Activated B cell treated with CpG ODN at 0.5 μM for 24 hours (primary cell): ENCODE measurements at regions not wholly inside any gene's neighbourhood (a gene's known extent, or its start where the extent isn't known, plus 50 kb on each side); places are given as distances from the start of the nearest gene placed in this dataset.

Experiments used
- ATAC-seq: fragments of 200-7000 bp; cut with Tn5 transposase; one replicate; pipeline ENCODE4 v1.10.0; 2021; ENCODE audit warnings: low read depth, mild to moderate bottlenecking, moderate library complexity
- CTCF ChIA-PET: fragments of 350-600 bp; sonication (Branson Sonifier 250); formaldehyde crosslinking; loops from one replicate; lab custom pipeline; 2021; ENCODE audit warnings: antibody characterized with exemption; lab: Charles Lee
- POLR2A ChIA-PET: fragments of 350-600 bp; sonication (Branson Sonifier 250); formaldehyde crosslinking; loops from one replicate; lab custom pipeline; 2021; ENCODE audit warnings: antibody characterized with exemption; lab: Charles Lee
- DNase-seq: peaks from one replicate; pipeline ENCODE4 v3.0.0; 2022
- H3K27ac Mint-ChIP-seq: one replicate; pipeline ENCODE4 v1.8.0; 2020; ENCODE audit warnings: mixed read lengths
- H3K27me3 Mint-ChIP-seq: one replicate; pipeline ENCODE4 v1.8.0; 2021; ENCODE audit warnings: mixed read lengths
- H3K36me3 Mint-ChIP-seq: one replicate; pipeline ENCODE4 v1.8.0; 2021; ENCODE audit warnings: low read depth, mixed read lengths
- H3K4me1 Mint-ChIP-seq: one replicate; pipeline ENCODE4 v1.8.0; 2021; ENCODE audit warnings: mixed read lengths
- H3K4me3 Mint-ChIP-seq: one replicate; pipeline ENCODE4 v1.8.0; 2020; ENCODE audit warnings: mild to moderate bottlenecking, mixed read lengths
- H3K9me3 Mint-ChIP-seq: one replicate; pipeline ENCODE4 v1.8.0; 2020; ENCODE audit warnings: mixed read lengths
- intact Hi-C: fragments of 100-400 bp; cut with micrococcal nuclease; formaldehyde crosslinking; loops from one replicate; pipeline ENCODE4 v1.15.1; 2024
- TF ChIP-seq, protein P1 (sequence below): fragments of 200-600 bp; IDR thresholded peaks from one replicate; pipeline ENCODE4 v1.8.0; 2022; ENCODE audit warnings: antibody characterized with exemption, mild to moderate bottlenecking

DNA sequence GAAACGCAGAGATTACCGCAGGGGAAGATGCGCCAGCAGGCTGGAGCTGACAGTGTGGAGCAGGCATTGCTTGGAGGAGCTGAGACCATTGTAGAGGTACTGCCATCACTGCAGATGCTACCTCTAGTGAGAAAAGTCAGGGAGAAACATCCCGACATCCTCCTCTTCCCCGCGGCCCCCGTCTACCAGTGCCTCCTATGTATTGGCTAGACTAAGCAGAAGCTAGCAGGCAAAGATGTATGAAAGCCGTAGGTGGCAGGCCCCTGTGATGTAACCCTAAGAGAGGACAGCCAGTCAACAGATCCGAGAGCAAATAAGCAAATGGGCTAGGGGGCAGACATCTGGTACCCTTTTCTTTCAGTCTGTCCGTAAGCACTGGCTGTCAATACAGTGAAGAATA lies 115.5 kb upstream of the ACTBL2 start:
- ChIA-PET POLR2A (interaction anchor here (0.6 kb wide), 1 partner anchor 13 kb away, joined by 3 read pairs; no protein-coding TSS in a partner anchor), CTCF (no interaction called here)

GRCh38 chr5:57595523-57595991 lies 112.9 kb upstream of the ACTBL2 start:
- no peak overlapping the region for H3K27ac Mint-ChIP-seq
- TF ChIP-seq, protein P1, sequence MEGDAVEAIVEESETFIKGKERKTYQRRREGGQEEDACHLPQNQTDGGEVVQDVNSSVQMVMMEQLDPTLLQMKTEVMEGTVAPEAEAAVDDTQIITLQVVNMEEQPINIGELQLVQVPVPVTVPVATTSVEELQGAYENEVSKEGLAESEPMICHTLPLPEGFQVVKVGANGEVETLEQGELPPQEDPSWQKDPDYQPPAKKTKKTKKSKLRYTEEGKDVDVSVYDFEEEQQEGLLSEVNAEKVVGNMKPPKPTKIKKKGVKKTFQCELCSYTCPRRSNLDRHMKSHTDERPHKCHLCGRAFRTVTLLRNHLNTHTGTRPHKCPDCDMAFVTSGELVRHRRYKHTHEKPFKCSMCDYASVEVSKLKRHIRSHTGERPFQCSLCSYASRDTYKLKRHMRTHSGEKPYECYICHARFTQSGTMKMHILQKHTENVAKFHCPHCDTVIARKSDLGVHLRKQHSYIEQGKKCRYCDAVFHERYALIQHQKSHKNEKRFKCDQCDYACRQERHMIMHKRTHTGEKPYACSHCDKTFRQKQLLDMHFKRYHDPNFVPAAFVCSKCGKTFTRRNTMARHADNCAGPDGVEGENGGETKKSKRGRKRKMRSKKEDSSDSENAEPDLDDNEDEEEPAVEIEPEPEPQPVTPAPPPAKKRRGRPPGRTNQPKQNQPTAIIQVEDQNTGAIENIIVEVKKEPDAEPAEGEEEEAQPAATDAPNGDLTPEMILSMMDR = no peak
- no peaks in the 10 kb centered on the region for H3K27me3 Mint-ChIP-seq
- no peak overlapping the region for H3K4me3 Mint-ChIP-seq
- no peaks in the 10 kb centered on the region for H3K4me1 Mint-ChIP-seq
- H3K36me3 Mint-ChIP-seq = no peaks in the 10 kb centered on the region
- POLR2A ChIA-PET = no interaction called here
- H3K9me3 Mint-ChIP-seq = no peaks in the 10 kb centered on the region
- DNase-seq (no peak), ATAC-seq (no peak)
- intact Hi-C loops = no loop called here
- CTCF ChIA-PET = no interaction called here

More for the DNA sequence above, 115.5 kb upstream of the ACTBL2 start:
- no peak overlapping the region for H3K4me3 Mint-ChIP-seq
- DNase-seq (no peak), ATAC-seq (no peak)
- TF ChIP-seq, protein P1 = no peak
- no peak overlapping the region for H3K27ac Mint-ChIP-seq
- no peaks in the 10 kb centered on the region for H3K36me3 Mint-ChIP-seq
- H3K9me3 Mint-ChIP-seq = no peaks in the 10 kb centered on the region
- no peaks in the 10 kb centered on the region for H3K4me1 Mint-ChIP-seq
- intact Hi-C loops = no loop called here
- H3K27me3 Mint-ChIP-seq = no peaks in the 10 kb centered on the region

DNA sequence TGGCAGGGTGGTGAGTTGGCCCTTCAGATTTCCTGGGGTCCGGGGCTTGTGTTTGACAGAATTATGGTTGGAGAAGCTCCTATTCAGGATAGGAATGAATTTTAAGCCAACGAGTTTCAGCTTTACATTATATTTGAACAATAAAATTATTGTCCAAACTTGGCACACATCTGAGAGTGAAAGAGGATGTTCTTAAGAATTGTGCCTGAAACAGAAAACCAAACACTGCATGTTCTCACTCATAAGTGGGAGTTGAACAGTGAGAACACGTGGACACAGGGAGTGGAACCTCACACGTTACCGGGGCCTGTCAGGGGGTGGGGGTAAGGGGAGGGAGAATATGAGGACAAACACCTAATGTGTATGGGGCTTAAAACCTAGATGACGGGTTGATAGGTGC lies 111.8 kb upstream of the ACTBL2 start:
- CTCF ChIA-PET = no interaction called here

DNA sequence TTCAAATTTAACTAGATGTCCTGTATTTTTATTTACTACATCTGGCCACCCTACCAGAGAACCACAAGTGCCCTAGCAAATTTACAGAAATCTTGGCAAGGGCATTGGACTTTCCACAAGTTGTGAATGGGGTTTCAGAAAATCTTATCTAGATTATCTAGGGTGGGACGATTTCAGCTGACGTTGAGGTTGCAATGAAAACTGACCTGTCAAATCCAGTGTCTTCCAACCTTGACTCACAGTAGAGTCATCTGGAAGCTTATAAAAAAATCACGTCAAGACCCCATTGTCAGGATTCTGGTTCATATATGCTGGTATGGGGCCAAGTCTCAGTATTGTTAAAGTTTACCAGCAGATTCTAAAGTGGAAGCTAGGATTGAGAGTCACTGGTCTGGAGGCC lies 109.6 kb upstream of the ACTBL2 start:
- Mint-ChIP-seq H3K27ac (no peak overlapping the region), H3K4me3 (no peak overlapping the region), H3K36me3 (no peaks in the 10 kb centered on the region), H3K9me3 (no peaks in the 10 kb centered on the region), H3K4me1 (no peaks in the 10 kb centered on the region), H3K27me3 (no peaks in the 10 kb centered on the region)
- ChIA-PET POLR2A (no interaction called here), CTCF (no interaction called here)
- no peak for DNase-seq
- ATAC-seq = no peak
- TF ChIP-seq, protein P1 = no peak
- intact Hi-C loops = no loop called here

More for the DNA sequence above, 111.8 kb upstream of the ACTBL2 start:
- TF ChIP-seq, protein P1 = no peak
- no peaks in the 10 kb centered on the region for H3K4me1 Mint-ChIP-seq
- H3K36me3 Mint-ChIP-seq = no peaks in the 10 kb centered on the region
- no peaks in the 10 kb centered on the region for H3K27me3 Mint-ChIP-seq
- intact Hi-C loops = no loop called here
- H3K4me3 Mint-ChIP-seq = no peak overlapping the region
- H3K27ac Mint-ChIP-seq = no peak overlapping the region
- ATAC-seq (no peak), DNase-seq (no peak)
- H3K9me3 Mint-ChIP-seq = no peaks in the 10 kb centered on the region
- POLR2A ChIA-PET = no interaction called here

GRCh38 chr5:57586649-57587048 lies 104.0 kb upstream of the ACTBL2 start:
- Mint-ChIP-seq H3K27ac (no peak overlapping the region), H3K4me1 (no peaks in the 10 kb centered on the region), H3K9me3 (no peaks in the 10 kb centered on the region), H3K27me3 (no peaks in the 10 kb centered on the region), H3K4me3 (no peak overlapping the region), H3K36me3 (no peaks in the 10 kb centered on the region)
- ChIA-PET CTCF (no interaction called here), POLR2A (no interaction called here)
- no peak for ATAC-seq
- DNase-seq = no peak
- intact Hi-C loops = no loop called here
- TF ChIP-seq, protein P1 = no peak
